Activated CD4-positive, alpha-beta T cell treated with anti-CD3 and anti-CD28 coated beads for 36 hours (primary cell): ENCODE measurements at regions not wholly inside any gene's neighbourhood (a gene's known extent, or its start where the extent isn't known, plus 50 kb on each side); places are given as distances from the start of the nearest gene placed in this dataset.

Experiments used
- ATAC-seq: fragments of 200-7000 bp; cut with Tn5 transposase; one replicate; pipeline ENCODE4 v1.10.0; 2021; ENCODE audit warnings: mild to moderate bottlenecking, moderate library complexity
- CTCF ChIA-PET: fragments of 350-600 bp; sonication (Branson Sonifier 250); formaldehyde crosslinking; loops from one replicate; lab custom pipeline; 2021; ENCODE audit warnings: antibody characterized with exemption; lab: Charles Lee
- POLR2A ChIA-PET: fragments of 350-600 bp; sonication (Branson Sonifier 250); formaldehyde crosslinking; loops from one replicate; lab custom pipeline; 2021; ENCODE audit warnings: antibody characterized with exemption, inconsistent platforms; lab: Charles Lee
- DNase-seq: peaks from one replicate; pipeline ENCODE4 v3.0.0-alpha.2; 2020
- H3K27ac Mint-ChIP-seq: one replicate; pipeline ENCODE4 v1.8.0; 2021; ENCODE audit warnings: mixed read lengths
- H3K27me3 Mint-ChIP-seq: one replicate; pipeline ENCODE4 v1.8.0; 2021; ENCODE audit warnings: mixed read lengths
- H3K36me3 Mint-ChIP-seq: one replicate; pipeline ENCODE4 v1.8.0; 2021; ENCODE audit warnings: low read depth, mixed read lengths
- H3K4me1 Mint-ChIP-seq: one replicate; pipeline ENCODE4 v1.8.0; 2021; ENCODE audit warnings: mixed read lengths
- H3K4me3 Mint-ChIP-seq: one replicate; pipeline ENCODE4 v1.8.0; 2021; ENCODE audit warnings: mild to moderate bottlenecking, moderate library complexity, mixed read lengths
- H3K9me3 Mint-ChIP-seq: one replicate; pipeline ENCODE4 v1.8.0; 2021; ENCODE audit warnings: low read depth, mixed read lengths
- intact Hi-C, 2 experiments: fragments of 100-400 bp; cut with DNase I in 1 of 2; cut with micrococcal nuclease in 1 of 2; formaldehyde crosslinking; loops; one replicate each; pipeline versions ENCODE4 v1.14.2 to v1.15.1; 2022 to 2024; cut with DNase I, micrococcal nuclease

DNA sequence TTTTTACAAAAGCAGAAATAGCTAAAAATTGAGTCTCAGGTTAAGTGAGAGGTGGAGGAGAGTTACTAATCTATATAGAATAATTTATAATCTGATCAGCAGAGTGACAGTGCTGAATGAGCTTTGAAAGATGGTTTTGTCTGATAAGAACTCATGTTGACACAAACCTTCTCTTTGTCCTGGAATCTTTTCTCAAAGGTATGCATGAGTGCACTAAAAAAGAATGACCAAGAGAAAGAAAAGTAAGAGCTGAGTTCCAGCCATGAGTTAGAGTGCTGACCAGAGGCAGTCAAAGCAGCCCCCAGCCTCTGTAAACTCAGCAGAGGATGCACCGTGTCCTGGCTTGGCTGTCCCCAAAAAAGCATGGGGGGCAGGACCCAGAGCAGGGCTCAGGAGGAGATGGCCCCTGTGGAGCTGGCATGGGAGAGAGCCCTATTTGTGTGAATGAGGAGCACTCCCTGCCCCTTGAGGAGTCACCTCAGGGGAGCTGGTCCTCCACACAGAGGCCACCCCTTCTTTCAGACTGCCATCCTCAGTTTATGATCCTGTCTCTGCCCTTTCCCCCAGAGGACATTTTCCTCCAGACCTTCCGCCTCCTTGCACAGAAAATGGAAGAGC, 129.8 kb downstream of the SEC23A start:
- no peak for DNase-seq
- H3K4me1 Mint-ChIP-seq, result no peaks in the 10 kb centered on the region
- H3K4me3 Mint-ChIP-seq, result no peak overlapping the region
- ATAC-seq, result no peak
- ChIA-PET CTCF (no interaction called here), POLR2A (no interaction called here)
- peaks cover 6% of the 10 kb centered on the region for H3K9me3 Mint-ChIP-seq
- no peaks in the 10 kb centered on the region for H3K36me3 Mint-ChIP-seq
- intact Hi-C loops, result no loop called here
- H3K27ac Mint-ChIP-seq, result no peak overlapping the region
- no peaks in the 10 kb centered on the region for H3K27me3 Mint-ChIP-seq

DNA sequence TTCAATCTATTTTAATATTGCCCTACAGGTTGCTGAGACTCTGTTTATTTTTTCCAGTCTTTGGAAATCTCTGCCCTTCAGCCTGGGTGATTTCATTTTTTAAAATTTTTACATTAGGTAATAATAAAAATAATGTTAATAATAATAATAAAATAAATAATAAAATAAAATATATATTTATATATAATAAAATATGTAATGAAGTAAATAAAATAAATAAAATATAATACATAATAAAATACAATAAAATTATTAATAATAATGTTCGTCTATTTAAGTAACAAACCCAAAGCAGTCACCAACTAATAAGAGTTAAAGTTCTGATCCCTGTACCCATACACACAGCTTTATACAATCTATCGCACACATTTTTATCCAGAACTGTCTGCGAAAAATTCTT, 130.5 kb downstream of the SEC23A start:
- no peaks in the 10 kb centered on the region for H3K36me3 Mint-ChIP-seq
- H3K9me3 Mint-ChIP-seq, result peaks cover 2% of the 10 kb centered on the region
- H3K4me3 Mint-ChIP-seq, result no peak overlapping the region
- POLR2A ChIA-PET, result no interaction called here
- DNase-seq (no peak), ATAC-seq (no peak)
- no peaks in the 10 kb centered on the region for H3K4me1 Mint-ChIP-seq
- CTCF ChIA-PET, result interaction anchor here (0.5 kb wide), 1 partner anchor 106 kb away, joined by 3 read pairs; no protein-coding TSS in a partner anchor
- no peaks in the 10 kb centered on the region for H3K27me3 Mint-ChIP-seq
- no peak overlapping the region for H3K27ac Mint-ChIP-seq
- intact Hi-C loops, result no loop called here

DNA sequence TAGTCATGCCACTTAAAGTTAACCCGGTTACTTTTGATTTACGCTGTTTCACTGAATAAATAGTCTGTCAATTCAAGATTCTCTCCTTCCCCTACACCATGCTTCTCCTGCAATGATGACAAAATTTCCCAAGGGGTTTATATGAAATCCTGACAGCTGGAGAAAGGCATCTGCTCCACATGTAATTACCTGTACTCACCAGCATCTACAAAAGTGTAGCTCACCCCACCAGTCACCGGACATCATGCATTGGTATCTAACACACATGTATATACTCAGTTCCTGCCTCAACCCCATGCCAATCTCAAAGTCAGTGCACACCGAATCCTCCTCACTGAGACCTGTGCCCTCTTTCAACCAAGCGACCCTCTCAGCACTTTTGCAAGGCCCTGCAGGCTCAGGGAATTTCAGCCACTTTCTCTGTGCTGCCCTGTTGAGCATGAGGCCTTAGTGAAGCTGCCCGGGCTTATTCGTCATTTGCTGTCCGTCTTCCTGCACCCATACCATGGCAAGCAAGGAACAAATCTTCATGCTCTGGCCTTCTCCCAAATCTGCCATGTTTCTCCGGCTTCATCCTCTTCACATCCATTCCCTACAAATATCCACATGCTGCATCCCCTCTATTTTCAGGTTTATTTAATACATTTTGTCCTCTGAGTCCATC, 131.6 kb downstream of the SEC23A start:
- no peak for DNase-seq
- intact Hi-C loops, result no loop called here
- H3K4me1 Mint-ChIP-seq, result no peaks in the 10 kb centered on the region
- no peaks in the 10 kb centered on the region for H3K36me3 Mint-ChIP-seq
- H3K27me3 Mint-ChIP-seq, result no peaks in the 10 kb centered on the region
- no peak overlapping the region for H3K4me3 Mint-ChIP-seq
- no peak for ATAC-seq
- ChIA-PET POLR2A (no interaction called here), CTCF (interaction anchor here (0.6 to 0.7 kb wide), 2 partner anchors 25 to 44 kb away, joined by 3 to 5 read pairs; no protein-coding TSS in a partner anchor)
- peaks cover 2% of the 10 kb centered on the region for H3K9me3 Mint-ChIP-seq
- H3K27ac Mint-ChIP-seq, result no peak overlapping the region

DNA sequence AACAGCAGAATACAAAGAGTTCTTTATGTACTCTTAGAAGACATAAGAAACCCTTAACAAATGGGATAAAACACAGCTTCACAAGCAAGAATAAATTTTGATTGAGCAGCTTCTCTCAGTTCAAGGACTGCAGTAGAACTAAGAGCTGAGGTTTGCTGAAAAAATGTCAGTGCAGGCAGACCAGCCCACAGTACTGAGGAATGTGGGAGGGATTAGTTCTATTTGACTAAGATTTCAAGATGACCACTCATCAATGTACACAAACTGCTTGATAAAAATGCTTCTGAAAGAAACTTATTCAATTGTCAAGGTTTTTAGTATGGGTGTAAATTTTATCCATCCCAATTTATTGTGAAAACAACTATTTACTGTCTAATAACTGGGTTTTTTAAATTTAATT, 138.4 kb downstream of the SEC23A start:
- ChIA-PET CTCF (no interaction called here), POLR2A (no interaction called here)
- Mint-ChIP-seq H3K27me3 (no peaks in the 10 kb centered on the region), H3K36me3 (no peaks in the 10 kb centered on the region), H3K4me1 (no peaks in the 10 kb centered on the region), H3K9me3 (no peaks in the 10 kb centered on the region), H3K27ac (no peak overlapping the region), H3K4me3 (no peak overlapping the region)
- intact Hi-C loops, result no loop called here
- DNase-seq, result no peak
- ATAC-seq, result no peak

DNA sequence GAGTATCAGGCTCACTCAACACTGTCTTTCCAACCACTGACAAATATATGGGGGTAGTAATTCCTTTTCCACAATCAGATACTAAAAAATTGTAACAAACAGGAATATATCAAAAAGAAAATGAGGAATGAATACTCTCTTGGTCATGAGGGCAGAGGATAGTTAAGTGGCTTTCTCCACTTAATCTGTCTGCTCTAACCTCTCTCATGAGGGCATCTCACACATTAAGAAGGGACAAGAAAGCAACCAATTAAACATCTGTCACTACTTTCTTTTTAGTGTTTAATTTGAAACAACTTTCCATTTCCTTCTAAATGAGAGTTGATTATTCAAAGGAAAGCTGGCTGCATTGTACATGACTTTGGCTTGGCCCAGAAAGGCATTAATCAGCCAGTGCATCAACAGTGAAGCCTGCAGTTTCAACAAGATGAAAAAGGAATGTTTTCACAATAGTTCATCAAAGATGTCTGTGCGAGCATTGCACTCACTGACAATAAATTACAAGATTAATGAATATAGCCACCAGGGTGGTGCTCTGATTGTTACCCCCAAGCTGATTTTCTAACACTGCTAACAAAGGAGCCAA, 142.0 kb downstream of the SEC23A start:
- H3K36me3 Mint-ChIP-seq, result no peaks in the 10 kb centered on the region
- H3K4me3 Mint-ChIP-seq, result no peak overlapping the region
- POLR2A ChIA-PET, result no interaction called here
- H3K9me3 Mint-ChIP-seq, result no peaks in the 10 kb centered on the region
- H3K27me3 Mint-ChIP-seq, result no peaks in the 10 kb centered on the region
- no peaks in the 10 kb centered on the region for H3K4me1 Mint-ChIP-seq
- DNase-seq, result no peak
- no peak for ATAC-seq
- CTCF ChIA-PET, result interaction anchor here (0.5 to 0.6 kb wide), 2 partner anchors 409 to 918 kb away, joined by 5 to 6 read pairs; no protein-coding TSS in a partner anchor
- no peak overlapping the region for H3K27ac Mint-ChIP-seq
- intact Hi-C loops, result no loop called here

DNA sequence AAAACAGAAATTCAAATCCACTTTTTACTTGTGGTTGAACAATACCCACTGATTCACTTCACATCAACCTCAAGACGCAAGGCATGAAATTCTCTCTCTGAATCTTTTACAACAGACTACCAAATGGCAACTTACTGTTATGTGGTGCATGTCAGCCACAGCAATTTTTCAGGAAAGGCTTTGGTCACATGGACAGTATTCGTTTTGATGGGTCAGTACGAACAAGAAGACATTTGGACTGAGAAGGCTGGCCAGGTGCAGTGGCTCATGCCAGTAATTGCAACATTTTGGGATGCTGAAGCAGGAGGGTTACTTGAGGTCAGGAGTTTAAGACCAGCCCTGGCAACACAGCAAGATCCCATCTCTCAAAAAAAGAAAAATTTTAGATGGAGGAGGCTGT, 144.0 kb downstream of the SEC23A start:
- Mint-ChIP-seq H3K27ac (no peak overlapping the region), H3K9me3 (no peaks in the 10 kb centered on the region), H3K4me3 (no peak overlapping the region), H3K27me3 (peaks cover 2% of the 10 kb centered on the region), H3K36me3 (no peaks in the 10 kb centered on the region), H3K4me1 (no peaks in the 10 kb centered on the region)
- ChIA-PET POLR2A (no interaction called here), CTCF (no interaction called here)
- DNase-seq (no peak), ATAC-seq (no peak)
- intact Hi-C loops, result no loop called here

DNA sequence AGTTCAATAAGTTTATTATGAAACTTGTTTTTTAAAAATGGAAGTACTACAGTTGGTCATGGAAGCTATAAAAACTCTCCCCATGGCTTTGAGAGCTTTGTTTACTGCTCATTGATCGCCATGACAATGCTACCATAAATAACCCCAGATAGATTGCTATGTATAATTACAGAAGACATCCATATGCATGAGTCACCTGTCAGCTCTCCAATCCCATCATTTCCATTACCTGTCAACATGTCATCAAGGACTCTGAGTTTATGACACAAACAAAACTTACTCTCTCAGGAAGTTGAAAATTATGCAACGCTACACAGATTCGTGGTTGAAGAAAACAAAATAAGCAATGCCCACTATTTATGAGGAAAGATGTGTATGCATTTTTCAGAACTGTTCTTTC, 144.4 kb downstream of the SEC23A start:
- intact Hi-C loops, result no loop called here
- Mint-ChIP-seq H3K27me3 (peaks cover 4% of the 10 kb centered on the region), H3K4me1 (no peaks in the 10 kb centered on the region), H3K27ac (no peak overlapping the region), H3K9me3 (no peaks in the 10 kb centered on the region), H3K36me3 (no peaks in the 10 kb centered on the region), H3K4me3 (no peak overlapping the region)
- CTCF ChIA-PET, result interaction anchor here (0.7 kb wide), 1 partner anchor 108 kb away, joined by 3 read pairs; no protein-coding TSS in a partner anchor
- no peak for DNase-seq
- POLR2A ChIA-PET, result no interaction called here
- no peak for ATAC-seq

DNA sequence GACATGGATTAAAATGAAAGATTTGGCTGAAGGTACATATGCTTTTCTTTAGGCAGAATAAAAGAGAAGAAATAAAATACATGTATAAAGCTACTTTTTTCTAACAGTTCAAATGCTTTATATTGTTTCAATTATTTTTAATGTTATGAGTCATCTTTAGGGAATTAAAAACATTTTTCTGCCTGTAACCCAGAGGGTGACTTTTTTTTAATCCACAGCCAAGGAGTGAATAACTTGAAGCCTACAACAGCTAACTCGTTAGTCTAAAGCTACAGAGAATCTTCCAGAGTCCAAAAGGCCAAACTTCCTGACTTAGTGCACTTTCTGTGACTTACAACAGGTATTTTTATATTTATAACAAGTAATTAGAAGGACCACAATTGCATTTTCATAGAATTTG, 151.6 kb downstream of the SEC23A start:
- ATAC-seq, result no peak
- intact Hi-C loops, result no loop called here
- Mint-ChIP-seq H3K27ac (no peak overlapping the region), H3K4me1 (no peaks in the 10 kb centered on the region), H3K4me3 (no peak overlapping the region), H3K9me3 (no peaks in the 10 kb centered on the region), H3K27me3 (peaks cover 4% of the 10 kb centered on the region), H3K36me3 (no peaks in the 10 kb centered on the region)
- no peak for DNase-seq
- ChIA-PET POLR2A (no interaction called here), CTCF (no interaction called here)

DNA sequence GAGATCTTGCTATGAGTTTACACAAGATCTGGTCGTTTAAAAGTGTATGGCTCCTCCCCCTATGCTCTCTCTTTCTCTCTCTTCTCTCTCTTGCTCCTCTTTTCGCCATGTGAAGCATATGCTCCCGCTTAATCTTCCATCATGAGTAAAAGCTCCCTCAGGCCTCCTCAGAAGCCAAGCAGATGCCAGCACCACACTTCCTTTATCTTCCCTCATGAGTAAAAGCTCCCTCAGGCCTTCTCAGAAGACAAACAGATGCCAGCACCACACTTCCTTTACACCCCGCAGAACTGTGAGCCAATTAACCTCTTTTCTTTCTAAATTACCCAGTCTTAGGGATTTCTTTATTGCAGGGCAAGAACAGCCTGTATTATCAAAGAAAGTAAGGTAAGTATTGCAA, 152.4 kb downstream of the SEC23A start:
- no peak for DNase-seq
- no peak overlapping the region for H3K4me3 Mint-ChIP-seq
- ChIA-PET POLR2A (no interaction called here), CTCF (interaction anchor here (0.6 kb wide), 1 partner anchor 15 kb away, joined by 3 read pairs; no protein-coding TSS in a partner anchor)
- no peak overlapping the region for H3K27ac Mint-ChIP-seq
- H3K27me3 Mint-ChIP-seq, result peaks cover 4% of the 10 kb centered on the region
- intact Hi-C loops, result no loop called here
- H3K36me3 Mint-ChIP-seq, result no peaks in the 10 kb centered on the region
- ATAC-seq, result no peak
- no peaks in the 10 kb centered on the region for H3K4me1 Mint-ChIP-seq
- no peaks in the 10 kb centered on the region for H3K9me3 Mint-ChIP-seq

DNA sequence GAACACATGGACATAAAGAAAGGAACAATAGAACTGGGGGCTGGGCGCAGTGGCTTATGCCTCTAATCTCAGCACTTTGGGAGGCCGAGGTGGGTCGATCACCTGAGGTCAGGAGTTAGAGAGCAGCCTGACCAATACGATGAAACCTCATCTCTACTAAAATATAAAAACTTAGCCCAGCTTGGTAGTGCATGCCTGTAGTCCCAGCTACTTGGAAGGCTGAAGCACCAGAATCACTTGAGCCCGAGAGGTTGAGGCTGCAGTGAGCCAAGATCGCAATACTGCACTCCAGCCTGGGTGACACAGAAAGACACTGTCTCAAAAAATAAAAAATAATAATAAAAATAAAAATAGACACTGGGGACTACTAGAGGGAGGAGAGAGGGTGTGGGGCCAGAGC, 154.5 kb downstream of the SEC23A start:
- no peak for ATAC-seq
- Mint-ChIP-seq H3K4me1 (no peaks in the 10 kb centered on the region), H3K27ac (no peak overlapping the region), H3K9me3 (no peaks in the 10 kb centered on the region), H3K27me3 (peaks cover under 1% of the 10 kb centered on the region), H3K36me3 (no peaks in the 10 kb centered on the region), H3K4me3 (no peak overlapping the region)
- CTCF ChIA-PET, result no interaction called here
- POLR2A ChIA-PET, result no interaction called here
- no peak for DNase-seq
- intact Hi-C loops, result no loop called here

DNA sequence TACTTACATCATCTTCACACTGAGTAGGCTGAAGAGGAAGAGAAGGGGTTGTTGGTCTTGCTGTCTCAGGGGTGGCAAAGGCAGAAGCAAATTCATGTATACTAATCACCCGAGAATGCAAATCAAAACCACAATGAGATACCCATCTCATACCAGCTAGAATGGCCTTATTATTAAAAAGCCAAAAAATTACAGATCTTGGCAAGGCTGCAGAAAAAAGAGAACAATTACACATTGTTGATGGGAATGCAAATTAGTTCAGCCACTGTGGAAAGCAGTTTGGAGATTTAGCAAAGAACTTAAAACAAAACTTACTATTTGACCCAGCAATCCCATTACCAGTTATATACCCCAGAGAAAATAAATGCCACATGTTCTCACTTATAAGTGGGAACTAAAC, 154.9 kb downstream of the SEC23A start:
- Mint-ChIP-seq H3K4me1 (no peaks in the 10 kb centered on the region), H3K27me3 (no peaks in the 10 kb centered on the region), H3K36me3 (no peaks in the 10 kb centered on the region), H3K27ac (no peak overlapping the region), H3K9me3 (no peaks in the 10 kb centered on the region), H3K4me3 (no peak overlapping the region)
- POLR2A ChIA-PET, result no interaction called here
- ATAC-seq, result no peak
- CTCF ChIA-PET, result no interaction called here
- intact Hi-C loops, result no loop called here
- no peak for DNase-seq

DNA sequence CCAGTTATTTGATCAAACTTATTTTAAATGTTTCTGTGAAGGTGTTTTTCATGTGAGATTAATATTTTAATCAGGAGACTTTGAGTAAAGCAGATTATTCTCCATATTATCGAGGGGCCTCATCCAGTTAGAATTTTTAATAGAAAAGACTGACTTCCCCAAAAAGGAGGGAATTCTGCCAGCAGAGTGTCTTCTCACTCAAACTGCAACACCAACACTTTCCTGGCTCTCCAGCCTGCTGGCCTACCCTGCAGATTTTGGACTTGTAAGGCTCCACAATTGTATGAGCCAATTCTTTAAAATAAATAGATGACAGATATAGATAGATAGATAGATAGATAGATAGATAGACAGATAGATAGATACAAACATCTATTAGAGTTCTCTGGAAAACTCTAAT, 155.7 kb downstream of the SEC23A start:
- CTCF ChIA-PET, result no interaction called here
- intact Hi-C loops, result no loop called here
- H3K36me3 Mint-ChIP-seq, result no peaks in the 10 kb centered on the region

More for the DNA sequence above, 155.7 kb downstream of the SEC23A start:
- Mint-ChIP-seq H3K4me1 (no peaks in the 10 kb centered on the region), H3K4me3 (no peak overlapping the region), H3K27ac (no peak overlapping the region), H3K9me3 (no peaks in the 10 kb centered on the region), H3K27me3 (no peaks in the 10 kb centered on the region)
- DNase-seq (no peak), ATAC-seq (no peak)
- POLR2A ChIA-PET, result no interaction called here
